IMR-90 (cell line): ENCODE measurements at regions not wholly inside any gene's neighbourhood (a gene's known extent, or its start where the extent isn't known, plus 50 kb on each side); places are given as distances from the start of the nearest gene placed in this dataset.

Experiments
- ATAC-seq: fragments of 200-7000 bp; cut with Tn5 transposase; 2 replicates; pipeline ENCODE4 v1.9.1; 2020; ENCODE audit warnings: low read depth, mild to moderate bottlenecking, moderate library complexity
- BruUV-seq: library from RNA; stranded (reverse); fragments of 400-500 nt; replicated peaks from 2 replicates; lab custom pipeline; 2021; lab: Mats Ljungman, UMichigan
- CTCF ChIA-PET: fragments of 300-600 bp; formaldehyde crosslinking; extraction: SDS; loops from one replicate; lab custom pipeline; 2021; ENCODE audit warnings: antibody characterized with exemption; lab: Yijun Ruan, JAX
- POLR2A ChIA-PET: fragments of 300-600 bp; sonication (Branson Sonifier 250); formaldehyde crosslinking; loops from one replicate; lab custom pipeline; 2022; ENCODE audit warnings: antibody characterized with exemption; ENCODE audit not compliant: unreplicated experiment; lab: Charles Lee
- DNase-seq: peaks from one replicate; pipeline ENCODE4 v3.0.0; 2013
- H2AFZ ChIP-seq: replicated peaks from 2 replicates; pipeline ENCODE3; 2013; ENCODE audit warnings: low read length, mild to moderate bottlenecking; ENCODE audit not compliant: poor library complexity
- H2AK5ac ChIP-seq: 2 replicates; pipeline ENCODE4 v1.6.1; 2013; ENCODE audit warnings: low read depth, low read length, inconsistent platforms
- H2AK9ac ChIP-seq: replicated peaks from 2 replicates; pipeline ENCODE3; 2013; ENCODE audit warnings: mild to moderate bottlenecking, low read depth, low read length, moderate library complexity; ENCODE audit not compliant: poor library complexity
- H2BK120ac ChIP-seq: 2 replicates; pipeline ENCODE4 v1.6.1; 2013; ENCODE audit warnings: low read depth, low read length, inconsistent platforms
- H2BK15ac ChIP-seq: 3 replicates; pipeline ENCODE4 v1.6.1; 2013; ENCODE audit warnings: low read depth, low read length, inconsistent platforms
- H2BK20ac ChIP-seq: 2 replicates; pipeline ENCODE4 v1.6.1; 2013; ENCODE audit warnings: low read depth, mild to moderate bottlenecking, inconsistent platforms, low read length, moderate library complexity
- H2BK5ac ChIP-seq: 2 replicates; pipeline ENCODE4 v1.6.1; 2013; ENCODE audit warnings: mild to moderate bottlenecking, low read depth, low read length, inconsistent platforms; ENCODE audit not compliant: poor library complexity, severe bottlenecking
- H3K14ac ChIP-seq: replicated peaks from 2 replicates; pipeline ENCODE4 v1.6.1; 2013; ENCODE audit warnings: low read depth, low read length, inconsistent platforms
- H3K18ac ChIP-seq: 2 replicates; pipeline ENCODE4 v1.6.1; 2013; ENCODE audit warnings: low read depth, low read length, control low read depth
- H3K23ac ChIP-seq: 2 replicates; pipeline ENCODE4 v1.6.1; 2013; ENCODE audit warnings: low read depth, low read length, inconsistent platforms
- H3K27ac ChIP-seq: 2 replicates; pipeline ENCODE4 v1.5.1; 2013; ENCODE audit warnings: mild to moderate bottlenecking, control low read depth, low read length; ENCODE audit not compliant: insufficient read depth
- H3K27me3 ChIP-seq: 2 replicates; pipeline ENCODE4 v1.6.1; 2013; ENCODE audit warnings: low read length; ENCODE audit not compliant: control insufficient read depth, insufficient read depth
- H3K36me3 ChIP-seq: 2 replicates; pipeline ENCODE4 v1.6.1; 2013; ENCODE audit warnings: low read length, mixed read lengths; ENCODE audit not compliant: control insufficient read depth, insufficient read depth
- H3K4ac ChIP-seq: 2 replicates; pipeline ENCODE4 v1.6.1; 2013; ENCODE audit warnings: low read depth, low read length, inconsistent platforms
- H3K4me1 ChIP-seq: 2 replicates; pipeline ENCODE4 v1.6.1; 2013; ENCODE audit warnings: low read length, mixed read lengths; ENCODE audit not compliant: control insufficient read depth, insufficient read depth
- H3K4me2 ChIP-seq: 2 replicates; pipeline ENCODE4 v1.6.1; 2013; ENCODE audit warnings: low read depth, mild to moderate bottlenecking, control low read depth, low read length, moderate library complexity
- H3K4me3 ChIP-seq: 2 replicates; pipeline ENCODE4 v1.5.1; 2013; ENCODE audit warnings: low read depth, mild to moderate bottlenecking, control low read depth, low read length, moderate library complexity; ENCODE audit not compliant: insufficient read depth
- H3K56ac ChIP-seq: 2 replicates; pipeline ENCODE4 v1.6.1; 2013; ENCODE audit warnings: low read length, inconsistent platforms; ENCODE audit not compliant: insufficient read depth; ENCODE audit errors: extremely low read depth
- H3K79me1 ChIP-seq, 2 experiments: 2 replicates each; pipeline ENCODE4 v1.6.1; 2013; ENCODE audit warnings: low read length in 2 of 2, inconsistent platforms in 1 of 2, low read depth in 1 of 2
- H3K9ac ChIP-seq: 2 replicates; pipeline ENCODE4 v1.6.1; 2013; ENCODE audit warnings: low read depth, low read length, control low read depth
- H3K9me1 ChIP-seq: 2 replicates; pipeline ENCODE4 v1.6.1; 2013; ENCODE audit warnings: low read length, inconsistent platforms; ENCODE audit not compliant: insufficient read depth
- H3K9me3 ChIP-seq: 2 replicates; pipeline ENCODE4 v1.6.1; 2013; ENCODE audit warnings: low read length; ENCODE audit not compliant: control insufficient read depth, insufficient read depth
- H4K20me1 ChIP-seq: 2 replicates; pipeline ENCODE4 v1.6.1; 2013; ENCODE audit warnings: low read length, inconsistent platforms; ENCODE audit not compliant: insufficient read depth
- H4K5ac ChIP-seq: 2 replicates; pipeline ENCODE4 v1.6.1; 2013; ENCODE audit warnings: mild to moderate bottlenecking, low read depth, low read length, control low read depth
- H4K8ac ChIP-seq, 2 experiments: 2 replicates each; pipeline ENCODE4 v1.6.1; 2013; ENCODE audit warnings: low read depth in 2 of 2, low read length in 2 of 2, control low read depth in 1 of 2, inconsistent platforms in 1 of 2
- H4K91ac ChIP-seq: 2 replicates; pipeline ENCODE4 v1.6.1; 2013; ENCODE audit warnings: low read depth, low read length, inconsistent platforms; ENCODE audit not compliant: insufficient read depth
- BHLHE40 ChIP-seq: fragments of 150-350 bp; IDR thresholded peaks from 2 replicates; pipeline ENCODE4 v1.6.1; 2016; ENCODE audit warnings: mild to moderate bottlenecking, low read depth, low read length
- CEBPB ChIP-seq: IDR thresholded peaks from 2 replicates; pipeline ENCODE4 v1.6.1; 2012; ENCODE audit warnings: low read depth, low read length, improper control_type of control experiment
- CHD1 ChIP-seq: IDR thresholded peaks from 2 replicates; pipeline ENCODE4 v1.6.1; 2012; ENCODE audit warnings: low read depth, low read length, improper control_type of control experiment
- FOS ChIP-seq: fragments of 150-350 bp; IDR thresholded peaks from 2 replicates; pipeline ENCODE4 v1.6.1; 2016; ENCODE audit warnings: low read depth, low read length
- MAZ ChIP-seq: IDR thresholded peaks from 2 replicates; pipeline ENCODE4 v1.6.1; 2012; ENCODE audit warnings: low read depth, mild to moderate bottlenecking, low read length, improper control_type of control experiment, moderate library complexity, borderline replicate concordance
- MXI1 ChIP-seq: IDR thresholded peaks from 2 replicates; pipeline ENCODE4 v1.6.1; 2012; ENCODE audit warnings: low read depth, mild to moderate bottlenecking, low read length, moderate library complexity, borderline replicate concordance
- RAD21 ChIP-seq: IDR thresholded peaks from 2 replicates; pipeline ENCODE4 v1.6.1; 2012; ENCODE audit warnings: low read length, improper control_type of control experiment
- RCOR1 ChIP-seq: IDR thresholded peaks from 2 replicates; pipeline ENCODE4 v1.6.1; 2012; ENCODE audit warnings: mild to moderate bottlenecking, low read length, improper control_type of control experiment; ENCODE audit not compliant: insufficient replicate concordance
- RFX5 ChIP-seq: IDR thresholded peaks from 2 replicates; pipeline ENCODE4 v1.8.0; 2012; ENCODE audit warnings: low read depth, mild to moderate bottlenecking, low read length, moderate library complexity
- SMC3 ChIP-seq: fragments of 150-350 bp; IDR thresholded peaks from 2 replicates; pipeline ENCODE4 v1.6.1; 2016; ENCODE audit warnings: low read depth, mild to moderate bottlenecking, antibody characterized with exemption, low read length, moderate library complexity
- WGBS, 2 experiments: methylation state at CpG; one replicate each; pipeline versions ENCODE4 v1.1.5 to v1.1.7; 2013; ENCODE audit warnings: missing lambda C conversion rate in 2 of 2; ENCODE audit not compliant: insufficient read length in 1 of 2; ENCODE audit errors: extremely low coverage in 2 of 2; 5-methylcytosine and 5-hydroxymethylcytosine counted together
- dilution Hi-C: fragments of 300-500 bp; cut with HindIII; formaldehyde crosslinking; loops from one replicate; pipeline ENCODE4 v1.14.3; 2018; ENCODE audit warnings: low sequenced_read_pairs; ENCODE audit not compliant: unreplicated experiment
- in situ Hi-C: fragments of 300-500 bp; cut with MboI; formaldehyde crosslinking; loops from 3 replicates; pipeline ENCODE4 v1.14.3; 2019; ENCODE audit warnings: low sequenced_read_pairs, inconsistent platforms, mixed read lengths
- intact Hi-C: fragments of 100-400 bp; cut with micrococcal nuclease; formaldehyde crosslinking; loops from 2 replicates; pipeline ENCODE4 v1.10.0; 2022
- TF ChIP-seq, protein P1 (sequence below): conservative IDR thresholded peaks from 2 replicates; pipeline ENCODE4 v1.5.1; 2012; ENCODE audit warnings: mild to moderate bottlenecking, low read depth, low read length, improper control_type of control experiment
- TF ChIP-seq, protein P2 (sequence below): fragments of 150-350 bp; IDR thresholded peaks from 2 replicates; pipeline ENCODE4 v1.6.1; 2016; ENCODE audit warnings: low read depth, mild to moderate bottlenecking, low read length, moderate library complexity, borderline replicate concordance
- TF ChIP-seq, protein P3 (sequence below): fragments of 150-350 bp; IDR thresholded peaks from 2 replicates; pipeline ENCODE4 v1.6.1; 2017; ENCODE audit warnings: mild to moderate bottlenecking, antibody characterized with exemption, low read length, low read depth

DNA sequence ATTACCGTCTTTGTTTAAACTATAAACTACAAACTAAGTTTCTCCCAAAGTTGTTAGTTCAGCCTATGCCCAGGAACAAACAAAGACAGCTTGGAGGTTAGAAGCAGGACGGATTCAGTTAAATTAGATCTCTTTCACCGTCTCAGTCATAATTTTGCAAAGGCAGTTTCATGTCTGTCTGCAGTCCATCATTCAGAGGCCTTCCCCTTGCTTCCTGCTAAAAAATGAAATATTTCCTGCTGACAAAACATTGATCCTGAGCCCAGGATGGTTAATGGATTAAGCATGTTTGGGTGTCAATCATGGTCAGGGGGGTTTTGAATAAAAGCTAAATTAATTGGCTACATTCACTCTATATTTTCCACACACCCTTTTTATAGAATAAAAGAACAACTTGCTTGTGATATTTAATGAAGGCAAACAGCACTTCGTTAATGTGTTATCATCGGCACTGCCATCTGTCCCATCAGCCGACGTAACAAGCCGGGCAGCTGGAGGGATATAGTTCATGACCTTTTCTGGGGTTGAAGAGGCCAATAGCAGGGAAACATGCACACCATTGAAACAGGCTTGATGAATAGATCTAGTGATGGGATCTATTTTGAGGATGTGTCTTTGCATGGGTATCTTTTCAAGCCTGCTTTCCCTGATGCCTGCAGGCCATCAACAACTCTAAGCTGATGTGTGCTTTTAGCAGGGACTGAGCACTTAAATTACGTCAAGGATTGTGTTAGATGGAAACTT is 521.3 kb upstream of the TMEM132C start:
- H3K18ac ChIP-seq: no peak overlapping the region
- H3K56ac ChIP-seq: no peak overlapping the region
- H3K36me3 ChIP-seq: no peaks in the 10 kb centered on the region
- H2AK9ac ChIP-seq: no peak overlapping the region
- intact Hi-C loops (no loop called here), dilution Hi-C loops (no loop called here), in situ Hi-C loops (no loop called here)
- H4K91ac ChIP-seq: no peak overlapping the region
- H3K9me1 ChIP-seq: no peaks in the 10 kb centered on the region
- CTCF ChIA-PET: no interaction called here
- H3K27me3 ChIP-seq: no peaks in the 10 kb centered on the region
- H2AFZ ChIP-seq: no peak overlapping the region
- TF ChIP-seq, protein P1, sequence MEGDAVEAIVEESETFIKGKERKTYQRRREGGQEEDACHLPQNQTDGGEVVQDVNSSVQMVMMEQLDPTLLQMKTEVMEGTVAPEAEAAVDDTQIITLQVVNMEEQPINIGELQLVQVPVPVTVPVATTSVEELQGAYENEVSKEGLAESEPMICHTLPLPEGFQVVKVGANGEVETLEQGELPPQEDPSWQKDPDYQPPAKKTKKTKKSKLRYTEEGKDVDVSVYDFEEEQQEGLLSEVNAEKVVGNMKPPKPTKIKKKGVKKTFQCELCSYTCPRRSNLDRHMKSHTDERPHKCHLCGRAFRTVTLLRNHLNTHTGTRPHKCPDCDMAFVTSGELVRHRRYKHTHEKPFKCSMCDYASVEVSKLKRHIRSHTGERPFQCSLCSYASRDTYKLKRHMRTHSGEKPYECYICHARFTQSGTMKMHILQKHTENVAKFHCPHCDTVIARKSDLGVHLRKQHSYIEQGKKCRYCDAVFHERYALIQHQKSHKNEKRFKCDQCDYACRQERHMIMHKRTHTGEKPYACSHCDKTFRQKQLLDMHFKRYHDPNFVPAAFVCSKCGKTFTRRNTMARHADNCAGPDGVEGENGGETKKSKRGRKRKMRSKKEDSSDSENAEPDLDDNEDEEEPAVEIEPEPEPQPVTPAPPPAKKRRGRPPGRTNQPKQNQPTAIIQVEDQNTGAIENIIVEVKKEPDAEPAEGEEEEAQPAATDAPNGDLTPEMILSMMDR: no peak
- TF ChIP-seq SMC3: no peak
- TF ChIP-seq, protein P2, sequence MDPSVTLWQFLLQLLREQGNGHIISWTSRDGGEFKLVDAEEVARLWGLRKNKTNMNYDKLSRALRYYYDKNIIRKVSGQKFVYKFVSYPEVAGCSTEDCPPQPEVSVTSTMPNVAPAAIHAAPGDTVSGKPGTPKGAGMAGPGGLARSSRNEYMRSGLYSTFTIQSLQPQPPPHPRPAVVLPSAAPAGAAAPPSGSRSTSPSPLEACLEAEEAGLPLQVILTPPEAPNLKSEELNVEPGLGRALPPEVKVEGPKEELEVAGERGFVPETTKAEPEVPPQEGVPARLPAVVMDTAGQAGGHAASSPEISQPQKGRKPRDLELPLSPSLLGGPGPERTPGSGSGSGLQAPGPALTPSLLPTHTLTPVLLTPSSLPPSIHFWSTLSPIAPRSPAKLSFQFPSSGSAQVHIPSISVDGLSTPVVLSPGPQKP: no peak
- TF ChIP-seq, protein P3, sequence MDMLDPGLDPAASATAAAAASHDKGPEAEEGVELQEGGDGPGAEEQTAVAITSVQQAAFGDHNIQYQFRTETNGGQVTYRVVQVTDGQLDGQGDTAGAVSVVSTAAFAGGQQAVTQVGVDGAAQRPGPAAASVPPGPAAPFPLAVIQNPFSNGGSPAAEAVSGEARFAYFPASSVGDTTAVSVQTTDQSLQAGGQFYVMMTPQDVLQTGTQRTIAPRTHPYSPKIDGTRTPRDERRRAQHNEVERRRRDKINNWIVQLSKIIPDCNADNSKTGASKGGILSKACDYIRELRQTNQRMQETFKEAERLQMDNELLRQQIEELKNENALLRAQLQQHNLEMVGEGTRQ: no peak
- TF ChIP-seq MXI1: no peak
- no peak for TF ChIP-seq MAZ
- no peak for TF ChIP-seq CHD1
- no peak for TF ChIP-seq BHLHE40
- TF ChIP-seq RAD21: no peak
- no peak for TF ChIP-seq FOS
- no peak for TF ChIP-seq RFX5
- TF ChIP-seq RCOR1: no peak
- TF ChIP-seq CEBPB: no peak
- H3K4me2 ChIP-seq: no peak overlapping the region
- H3K4me1 ChIP-seq: no peaks in the 10 kb centered on the region
- no peak overlapping the region for H3K9ac ChIP-seq
- H2BK15ac ChIP-seq: no peak overlapping the region
- H3K79me1 ChIP-seq: no peaks in the 10 kb centered on the region
- no peak overlapping the region for H3K4ac ChIP-seq
- no peak overlapping the region for H2AK5ac ChIP-seq
- no peak overlapping the region for H3K27ac ChIP-seq
- no peaks in the 10 kb centered on the region for H4K20me1 ChIP-seq
- no peak overlapping the region for H2BK5ac ChIP-seq
- ATAC-seq: no peak
- no peak overlapping the region for H3K4me3 ChIP-seq
- H4K5ac ChIP-seq: no peak overlapping the region
- POLR2A ChIA-PET: no interaction called here
- no peak overlapping the region for H3K14ac ChIP-seq
- no peak overlapping the region for H2BK120ac ChIP-seq
- H4K8ac ChIP-seq: no peak overlapping the region
- BruUV-seq: no TSS peak
- no peak overlapping the region for H3K23ac ChIP-seq
- 21% methylated on average over 4 of the region's 9 CpGs; no CpG with 5 or more reads in 1 of the 2 experiments for WGBS, 2 experiments
- no peak overlapping the region for H2BK20ac ChIP-seq
- peaks cover 16% of the 10 kb centered on the region; the same call in 1 of the 2 replicates for H3K9me3 ChIP-seq
- DNase-seq: no peak
